HG02759 (cell line): ENCODE measurements at regions not wholly inside any gene's neighbourhood (a gene's known extent, or its start where the extent isn't known, plus 50 kb on each side); places are given as distances from the start of the nearest gene placed in this dataset.

ENCODE experiments used
- ATAC-seq: cut with Tn5 transposase; IDR thresholded peaks from one replicate; pipeline ENCODE4 v1.9.1; 2021; ENCODE audit warnings: mild to moderate bottlenecking, moderate library complexity; ENCODE audit not compliant: unreplicated experiment

- ATAC-seq: no peak
Measured at GRCh38 chr2:136482966-136483365, 282.4 kb upstream of the THSD7B start.

GRCh38 chr2:136482006-136482405, 283.3 kb upstream of the THSD7B start:
- ATAC-seq: no peak

- ATAC-seq: no peak
Measured at GRCh38 chr2:136479696-136480095, 285.6 kb upstream of the THSD7B start.

- ATAC-seq: no peak
Measured at GRCh38 chr2:136468799-136469369, 296.5 kb upstream of the THSD7B start.

GRCh38 chr2:136452528-136452927, 312.8 kb upstream of the THSD7B start:
- ATAC-seq: no peak

GRCh38 chr2:136448986-136449780, 316.2 kb upstream of the THSD7B start:
- ATAC-seq: no peak

GRCh38 chr2:136448432-136448831, 316.9 kb upstream of the THSD7B start:
- ATAC-seq: no peak

- no peak for ATAC-seq
Measured at GRCh38 chr2:136444323-136444722, 321.0 kb upstream of the THSD7B start.

- ATAC-seq: no peak
Measured at GRCh38 chr2:136443661-136444060, 321.7 kb upstream of the THSD7B start.

GRCh38 chr2:136441979-136442714, 323.2 kb upstream of the THSD7B start:
- no peak for ATAC-seq

- ATAC-seq: no peak
Measured at GRCh38 chr2:136439064-136439676, 321.2 kb upstream of the CXCR4 start.

- ATAC-seq: no peak
Measured at GRCh38 chr2:136437461-136437860, 319.5 kb upstream of the CXCR4 start.

GRCh38 chr2:136436936-136437335, 319.0 kb upstream of the CXCR4 start:
- no peak for ATAC-seq

- ATAC-seq: no peak
Measured at GRCh38 chr2:136434251-136434715, 316.3 kb upstream of the CXCR4 start.

GRCh38 chr2:136433261-136433660, 315.3 kb upstream of the CXCR4 start:
- ATAC-seq: no peak

- no peak for ATAC-seq
Measured at GRCh38 chr2:136424112-136424511, 306.2 kb upstream of the CXCR4 start.

- peak; percentile 99 for ATAC-seq
Measured at GRCh38 chr2:136423516-136423996, 305.6 kb upstream of the CXCR4 start.

GRCh38 chr2:136422512-136422911, 304.6 kb upstream of the CXCR4 start:
- ATAC-seq: no peak

- no peak for ATAC-seq
Measured at GRCh38 chr2:136420346-136420745, 302.4 kb upstream of the CXCR4 start.

GRCh38 chr2:136411946-136412345, 294.0 kb upstream of the CXCR4 start:
- ATAC-seq: no peak

GRCh38 chr2:136410673-136411072, 292.7 kb upstream of the CXCR4 start:
- ATAC-seq: no peak
